GM10266 (cell line): ENCODE measurements at regions not wholly inside any gene's neighbourhood (a gene's known extent, or its start where the extent isn't known, plus 50 kb on each side); places are given as distances from the start of the nearest gene placed in this dataset.

Experiments
- DNase-seq: peaks from one replicate; pipeline ENCODE4 v3.0.0; 2012; ENCODE audit errors: extremely low spot score
- TF ChIP-seq, protein P1 (sequence below): IDR thresholded peaks from 2 replicates; pipeline ENCODE4 v1.5.1; 2012; ENCODE audit warnings: mild to moderate bottlenecking, low read depth; ENCODE audit not compliant: control insufficient read depth, insufficient read depth; ENCODE audit errors: missing control alignments

DNA sequence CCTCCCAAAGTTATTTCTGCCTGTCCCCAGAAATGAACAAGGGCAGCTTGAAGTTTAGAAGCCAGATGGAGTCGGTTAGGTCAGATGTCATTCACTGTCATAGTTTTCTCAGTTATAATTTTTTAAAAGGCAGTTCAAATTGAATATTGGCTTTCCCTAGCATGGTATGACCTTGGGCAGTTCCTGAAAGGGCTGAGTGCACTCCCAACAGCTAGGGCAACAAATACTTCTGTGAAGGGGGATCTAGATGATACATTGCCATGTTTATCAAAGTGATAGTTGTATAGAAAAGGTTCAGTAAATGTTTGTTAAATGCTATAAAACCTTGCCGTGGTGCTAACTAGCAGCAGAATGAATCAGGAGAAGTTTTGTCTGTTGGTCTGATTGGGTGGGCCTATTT is 938.1 kb upstream of the GRIA3 start:
- TF ChIP-seq, protein P1, sequence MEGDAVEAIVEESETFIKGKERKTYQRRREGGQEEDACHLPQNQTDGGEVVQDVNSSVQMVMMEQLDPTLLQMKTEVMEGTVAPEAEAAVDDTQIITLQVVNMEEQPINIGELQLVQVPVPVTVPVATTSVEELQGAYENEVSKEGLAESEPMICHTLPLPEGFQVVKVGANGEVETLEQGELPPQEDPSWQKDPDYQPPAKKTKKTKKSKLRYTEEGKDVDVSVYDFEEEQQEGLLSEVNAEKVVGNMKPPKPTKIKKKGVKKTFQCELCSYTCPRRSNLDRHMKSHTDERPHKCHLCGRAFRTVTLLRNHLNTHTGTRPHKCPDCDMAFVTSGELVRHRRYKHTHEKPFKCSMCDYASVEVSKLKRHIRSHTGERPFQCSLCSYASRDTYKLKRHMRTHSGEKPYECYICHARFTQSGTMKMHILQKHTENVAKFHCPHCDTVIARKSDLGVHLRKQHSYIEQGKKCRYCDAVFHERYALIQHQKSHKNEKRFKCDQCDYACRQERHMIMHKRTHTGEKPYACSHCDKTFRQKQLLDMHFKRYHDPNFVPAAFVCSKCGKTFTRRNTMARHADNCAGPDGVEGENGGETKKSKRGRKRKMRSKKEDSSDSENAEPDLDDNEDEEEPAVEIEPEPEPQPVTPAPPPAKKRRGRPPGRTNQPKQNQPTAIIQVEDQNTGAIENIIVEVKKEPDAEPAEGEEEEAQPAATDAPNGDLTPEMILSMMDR = no peak

DNA sequence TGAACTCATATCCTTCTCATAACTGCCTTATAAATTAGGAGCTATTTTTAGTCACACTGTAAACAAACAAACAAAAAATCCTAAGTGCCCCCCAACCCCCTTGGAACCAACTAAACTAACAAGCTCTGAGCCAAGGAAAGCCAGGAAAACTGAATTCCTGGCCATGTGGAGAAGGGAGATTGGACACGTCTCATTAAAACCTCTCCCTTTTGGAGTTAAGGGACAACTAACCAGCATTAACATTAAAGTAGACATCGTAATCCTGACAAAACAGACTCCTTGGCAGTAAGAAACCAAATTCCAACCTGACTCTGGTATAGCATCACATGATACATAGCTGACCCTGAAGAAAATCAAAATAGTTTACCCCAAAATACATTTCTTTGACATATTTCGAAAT is 937.1 kb upstream of the GRIA3 start:
- no peak for DNase-seq
- TF ChIP-seq, protein P1 = no peak

More for the DNA sequence above, 938.1 kb upstream of the GRIA3 start:
- DNase-seq = no peak

DNA sequence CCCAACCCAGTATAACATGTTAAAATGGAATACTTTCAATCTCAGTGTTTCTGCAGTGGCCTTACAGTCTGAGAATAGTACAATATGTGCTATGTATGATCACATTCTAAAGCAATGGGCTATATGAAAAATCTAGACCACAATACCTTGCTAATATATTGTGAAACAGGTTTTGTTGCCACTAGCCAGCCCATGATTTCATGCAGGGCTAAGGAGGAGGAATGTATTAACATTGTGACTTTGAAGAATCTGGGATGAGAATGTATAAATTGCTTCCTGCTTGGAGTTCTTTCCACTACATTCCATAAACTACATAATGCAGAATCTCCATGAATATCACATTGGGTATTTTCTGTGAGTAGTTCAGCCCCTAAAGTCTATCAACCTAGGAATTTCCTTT is 935.4 kb upstream of the GRIA3 start:
- no peak for DNase-seq
- TF ChIP-seq, protein P1 = no peak

DNA sequence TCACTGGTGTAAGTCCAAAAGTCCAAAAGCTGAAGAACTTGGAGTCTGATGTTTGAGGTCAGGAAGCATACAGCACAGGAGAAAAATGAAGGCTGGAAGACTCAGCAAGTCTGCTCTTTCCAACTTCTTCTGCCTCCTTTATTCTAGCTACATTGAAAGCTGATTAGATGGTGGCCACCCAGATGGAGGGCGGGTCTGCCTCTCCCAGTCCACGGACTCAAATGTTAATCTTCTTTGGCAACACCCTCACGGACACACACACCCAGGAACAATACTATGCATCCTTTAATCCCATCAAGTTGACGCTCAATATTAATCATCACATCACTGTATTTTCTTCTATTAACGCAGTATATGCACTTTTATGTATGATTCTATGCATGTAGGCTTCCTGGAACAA is 931.6 kb upstream of the GRIA3 start:
- DNase-seq = no peak
- TF ChIP-seq, protein P1 = no peak

DNA sequence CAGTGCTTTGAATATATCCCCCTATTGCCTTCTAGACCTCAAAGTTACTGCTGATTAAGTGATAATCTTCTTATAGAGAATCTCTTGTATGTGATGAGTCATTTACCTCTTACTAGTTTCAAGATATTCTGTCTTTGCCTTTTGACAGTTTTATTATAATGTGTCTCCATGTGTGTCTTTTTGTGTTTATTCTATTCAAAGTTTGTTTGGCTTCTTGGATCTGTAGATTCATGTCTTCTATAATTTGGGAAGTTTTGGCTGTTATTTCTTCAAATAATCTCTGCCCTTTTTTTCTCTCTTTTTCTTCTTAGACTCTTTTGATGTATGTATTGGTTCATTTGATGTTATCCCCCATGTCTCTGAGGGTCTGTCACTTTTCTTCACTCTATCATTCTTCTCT is 915.7 kb upstream of the GRIA3 start:
- TF ChIP-seq, protein P1 = no peak
- no peak for DNase-seq

DNA sequence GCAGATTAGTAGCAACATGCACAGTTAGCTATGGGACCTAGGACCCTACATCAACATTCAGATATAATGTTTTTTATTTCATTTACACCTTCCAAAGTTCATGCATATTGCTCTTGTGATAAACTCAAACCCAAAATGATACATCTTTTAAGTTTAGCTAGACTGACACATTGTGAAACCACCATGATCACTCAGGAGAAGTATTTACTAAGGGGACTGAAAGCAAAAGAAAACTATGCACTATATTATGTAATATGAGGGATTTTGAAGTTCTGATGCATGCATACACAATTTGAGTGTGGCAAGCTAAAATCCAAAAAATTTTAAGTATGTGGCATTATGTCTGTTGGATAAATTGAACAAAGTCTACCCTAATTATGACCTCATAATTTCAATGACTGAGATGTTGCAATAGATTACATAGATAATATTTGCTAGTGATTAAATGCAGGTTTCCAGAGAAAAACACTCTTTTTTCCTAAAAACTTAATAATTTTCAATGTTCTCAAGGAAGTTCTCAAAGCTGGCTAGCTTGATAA is 914.8 kb upstream of the GRIA3 start:
- DNase-seq = no peak
- TF ChIP-seq, protein P1 = no peak

DNA sequence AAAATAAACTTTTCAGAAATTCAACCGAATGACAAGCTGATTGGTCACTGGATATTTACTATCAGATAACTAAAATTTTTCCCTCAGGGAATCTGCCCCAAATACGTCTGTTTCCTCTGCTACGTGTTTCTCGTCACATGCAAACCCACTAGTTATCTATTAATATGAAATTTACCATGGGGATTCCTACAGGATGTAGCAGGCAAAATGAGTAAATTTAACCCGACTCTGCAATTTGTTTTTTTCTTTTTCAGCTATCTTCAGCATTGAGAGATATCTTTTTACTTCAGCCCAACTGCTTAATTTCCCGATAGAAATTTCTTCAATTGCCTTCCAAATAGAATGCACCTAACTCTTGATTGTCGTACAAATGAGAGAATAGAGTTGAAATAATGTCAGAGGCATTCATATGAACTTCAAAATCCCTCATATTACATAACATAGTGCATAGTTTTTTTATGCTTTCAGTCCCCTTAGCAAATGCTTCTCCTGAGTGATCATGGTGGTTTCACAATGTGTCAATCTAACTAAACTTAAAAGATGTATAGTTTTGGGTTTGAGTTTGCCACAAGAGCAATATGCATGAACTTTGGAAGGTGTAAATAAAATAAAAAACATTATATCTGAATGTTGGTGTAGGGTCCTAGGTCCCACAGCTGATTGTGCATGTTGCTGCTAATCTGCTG is 913.1 kb upstream of the GRIA3 start:
- TF ChIP-seq, protein P1 = no peak
- no peak for DNase-seq
